SKM-1 treated with dmso at 0.1 percent for 144 hours (cell line): ENCODE measurements at regions not wholly inside any gene's neighbourhood (a gene's known extent, or its start where the extent isn't known, plus 50 kb on each side); places are given as distances from the start of the nearest gene placed in this dataset.

Experiments used
- DNase-seq: peaks from one replicate; lab custom pipeline; 2025; ENCODE audit not compliant: unreplicated experiment; lab: John Stamatoyannopoulos, UW

- no peak for DNase-seq
Observed at GRCh38 chr19:30648866-30649862, 277.0 kb downstream of the ZNF536 start.

GRCh38 chr19:30647891-30648720 lies 275.9 kb downstream of the ZNF536 start:
- no peak for DNase-seq

GRCh38 chr19:30646806-30647205 lies 274.6 kb downstream of the ZNF536 start:
- DNase-seq = no peak

- DNase-seq = no peak
Observed at GRCh38 chr19:30645946-30646577, 273.9 kb downstream of the ZNF536 start.

GRCh38 chr19:30640252-30640965 lies 268.2 kb downstream of the ZNF536 start:
- DNase-seq = no peak

- DNase-seq = no peak
Observed at GRCh38 chr19:30638889-30639288, 266.7 kb downstream of the ZNF536 start.

- DNase-seq = no peak
Observed at GRCh38 chr19:30637926-30638325, 265.7 kb downstream of the ZNF536 start.

GRCh38 chr19:30634996-30635975 lies 263.1 kb downstream of the ZNF536 start:
- no peak for DNase-seq

- no peak for DNase-seq
Observed at GRCh38 chr19:30634131-30634830, 262.1 kb downstream of the ZNF536 start.

GRCh38 chr19:30631033-30631370 lies 258.8 kb downstream of the ZNF536 start:
- no peak for DNase-seq

GRCh38 chr19:30630289-30631032 lies 258.3 kb downstream of the ZNF536 start:
- DNase-seq = no peak

GRCh38 chr19:30629086-30629485 lies 256.9 kb downstream of the ZNF536 start:
- DNase-seq = no peak

- no peak for DNase-seq
Observed at GRCh38 chr19:30626626-30626966, 254.4 kb downstream of the ZNF536 start.

GRCh38 chr19:30625947-30626625 lies 253.9 kb downstream of the ZNF536 start:
- no peak for DNase-seq

- DNase-seq = no peak
Observed at GRCh38 chr19:30622276-30622675, 250.1 kb downstream of the ZNF536 start.

GRCh38 chr19:30621326-30621920 lies 249.2 kb downstream of the ZNF536 start:
- DNase-seq = no peak

- no peak for DNase-seq
Observed at GRCh38 chr19:30620354-30620753, 248.2 kb downstream of the ZNF536 start.
